Smooth muscle cell (in vitro differentiated cells): ENCODE measurements at regions not wholly inside any gene's neighbourhood (a gene's known extent, or its start where the extent isn't known, plus 50 kb on each side); places are given as distances from the start of the nearest gene placed in this dataset.

ENCODE experiments used
- DNase-seq: peaks from one replicate; lab custom pipeline; 2025; ENCODE audit not compliant: unreplicated experiment; lab: John Stamatoyannopoulos, UW
- H2AFZ ChIP-seq: fragments of 200-600 bp; sonication (generic); 2 replicates; pipeline ENCODE4 v1.6.0; 2016; ENCODE audit warnings: antibody characterized with exemption, low read depth, mild to moderate bottlenecking
- H3F3A ChIP-seq: fragments of 200-600 bp; sonication (generic); 2 replicates; pipeline ENCODE4 v1.6.0; 2017; ENCODE audit warnings: antibody characterized with exemption, low read depth
- H3K27ac ChIP-seq: fragments of 200-600 bp; sonication (generic); 2 replicates; pipeline ENCODE4 v1.5.1; 2016; ENCODE audit warnings: low read depth, mild to moderate bottlenecking
- H3K27me3 ChIP-seq: fragments of 200-600 bp; sonication (generic); 2 replicates; pipeline ENCODE4 v1.6.1; 2016; ENCODE audit warnings: low read depth, mild to moderate bottlenecking
- H3K36me3 ChIP-seq: fragments of 200-600 bp; sonication (generic); 2 replicates; pipeline ENCODE4 v1.5.1; 2016; ENCODE audit warnings: low read depth
- H3K4me1 ChIP-seq: fragments of 200-600 bp; sonication (generic); 2 replicates; pipeline ENCODE4 v1.5.1; 2016; ENCODE audit warnings: low read depth
- H3K4me2 ChIP-seq: fragments of 200-600 bp; sonication (generic); 2 replicates; pipeline ENCODE4 v1.6.0; 2016; ENCODE audit warnings: mild to moderate bottlenecking
- H3K4me3 ChIP-seq: fragments of 200-600 bp; sonication (generic); 2 replicates; pipeline ENCODE4 v1.5.1; 2016; ENCODE audit warnings: mild to moderate bottlenecking
- H3K79me2 ChIP-seq: fragments of 200-600 bp; sonication (generic); 2 replicates; pipeline ENCODE4 v1.6.0; 2016; ENCODE audit warnings: low read depth, mild to moderate bottlenecking
- H3K9ac ChIP-seq: fragments of 200-600 bp; sonication (generic); 2 replicates; pipeline ENCODE4 v1.6.0; 2016; ENCODE audit warnings: low read depth
- H3K9me3 ChIP-seq: fragments of 200-600 bp; sonication (generic); replicated peaks from 2 replicates; pipeline ENCODE4 v1.5.1; 2016; ENCODE audit warnings: low read depth
- H4K20me1 ChIP-seq: fragments of 200-600 bp; sonication (generic); 2 replicates; pipeline ENCODE4 v1.6.0; 2016; ENCODE audit warnings: low read depth
- CTCF ChIP-seq: fragments of 200-600 bp; sonication (generic); IDR thresholded peaks from 2 replicates; pipeline ENCODE4 v1.5.1; 2017; ENCODE audit warnings: borderline replicate concordance, mild to moderate bottlenecking, antibody characterized with exemption; ENCODE audit not compliant: insufficient read depth, poor library complexity, severe bottlenecking
- WGBS: methylation state at CpG from one replicate; pipeline ENCODE4 v1.1.7; 2016; ENCODE audit warnings: low lambda C conversion rate; 5-methylcytosine and 5-hydroxymethylcytosine counted together

GRCh38 chrX:17278961-17279360, 96.0 kb upstream of the NHS start:
- TF ChIP-seq CTCF = no peak
- no peaks in the 10 kb centered on the region for H3K36me3 ChIP-seq
- 71% methylated on average over 2 of the region's 2 CpGs for WGBS

GRCh38 chrX:17285983-17286382, 89.0 kb upstream of the NHS start:
- Histone ChIP-seq H2AFZ (no peak overlapping the region), H3K79me2 (no peaks in the 10 kb centered on the region), H3K27ac (no peak overlapping the region), H3K27me3 (no peaks in the 10 kb centered on the region), H3F3A (no peaks in the 10 kb centered on the region), H3K9me3 (no peaks in the 10 kb centered on the region), H3K9ac (no peak overlapping the region), H3K4me1 (no peaks in the 10 kb centered on the region), H4K20me1 (no peaks in the 10 kb centered on the region), H3K4me3 (no peak overlapping the region), H3K36me3 (no peaks in the 10 kb centered on the region), H3K4me2 (no peak overlapping the region)
- no peak for DNase-seq
- TF ChIP-seq CTCF = no peak
- 57% methylated on average over 2 of the region's 2 CpGs for WGBS

More at GRCh38 chrX:17278961-17279360, 96.0 kb upstream of the NHS start:
- Histone ChIP-seq H3K79me2 (no peaks in the 10 kb centered on the region), H3K9me3 (no peaks in the 10 kb centered on the region), H4K20me1 (no peaks in the 10 kb centered on the region), H3K9ac (no peak overlapping the region), H3F3A (no peaks in the 10 kb centered on the region), H3K27ac (no peak overlapping the region), H3K4me3 (no peak overlapping the region), H3K4me2 (no peak overlapping the region), H3K4me1 (no peaks in the 10 kb centered on the region), H3K27me3 (no peaks in the 10 kb centered on the region), H2AFZ (no peak overlapping the region)
- DNase-seq = no peak

GRCh38 chrX:17291171-17291900, 83.7 kb upstream of the NHS start:
- Histone ChIP-seq H3K4me2 (peak overlapping the region; percentile 41), H3K36me3 (no peaks in the 10 kb centered on the region), H3F3A (no peaks in the 10 kb centered on the region), H3K9me3 (no peaks in the 10 kb centered on the region), H2AFZ (no peak overlapping the region), H3K27me3 (no peaks in the 10 kb centered on the region), H3K4me3 (no peak overlapping the region), H4K20me1 (no peaks in the 10 kb centered on the region), H3K4me1 (no peaks in the 10 kb centered on the region), H3K27ac (peak overlapping the region; percentile 36), H3K79me2 (no peaks in the 10 kb centered on the region), H3K9ac (no peak overlapping the region)
- no peak for TF ChIP-seq CTCF
- 57% methylated on average over 2 of the region's 2 CpGs for WGBS
- DNase-seq = no peak

- H3K36me3 ChIP-seq = no peaks in the 10 kb centered on the region
- H3K9me3 ChIP-seq = no peaks in the 10 kb centered on the region
- H3K4me1 ChIP-seq = no peaks in the 10 kb centered on the region
- no peaks in the 10 kb centered on the region for H3F3A ChIP-seq
- WGBS = 23% methylated on average over 4 of the region's 4 CpGs
- peak overlapping the region; percentile 41 for H3K4me2 ChIP-seq
- H3K4me3 ChIP-seq = no peak overlapping the region
- no peaks in the 10 kb centered on the region for H3K27me3 ChIP-seq
- no peak for TF ChIP-seq CTCF
- H4K20me1 ChIP-seq = no peaks in the 10 kb centered on the region
- H2AFZ ChIP-seq = peak overlapping the region; percentile 54
- H3K79me2 ChIP-seq = no peaks in the 10 kb centered on the region
- H3K9ac ChIP-seq = no peak overlapping the region
- H3K27ac ChIP-seq = peak overlapping the region; percentile 36
- no peak for DNase-seq
Measured at GRCh38 chrX:17292111-17292527, 82.9 kb upstream of the NHS start.
